Hypothalamus (tissue), 51 donors: ENCODE measurements at regions not wholly inside any gene's neighbourhood (a gene's known extent, or its start where the extent isn't known, plus 50 kb on each side); places are given as distances from the start of the nearest gene placed in this dataset.
"Not testable (repeated sequence)": the region's sequence is repeated elsewhere in the genome, so short reads cannot be mapped to it uniquely, and the experiment has no call there.

Experiments
- DNase-seq, 51 donors: peaks; one replicate each; lab custom pipeline; 2025; lab: John Stamatoyannopoulos, UW

GRCh38 chr15:30030345-30030744 lies 52.4 kb upstream of the GOLGA8J start:
- no peak for DNase-seq

GRCh38 chr15:30023798-30024295 lies 58.9 kb upstream of the GOLGA8J start:
- DNase-seq: peak in 1 of 51 donors; percentile 25

- DNase-seq: no peak
Observed at GRCh38 chr15:30010746-30011145, 72.0 kb upstream of the GOLGA8J start.

- DNase-seq: no peak
Observed at GRCh38 chr15:30008156-30008555, 74.6 kb upstream of the GOLGA8J start.

GRCh38 chr15:30001602-30002001 lies 81.2 kb upstream of the GOLGA8J start:
- DNase-seq: peak; percentile 14 to 97 (median 85)

- no peak for DNase-seq
Observed at GRCh38 chr15:29998033-29998432, 84.7 kb upstream of the GOLGA8J start.

- no peak for DNase-seq
Observed at GRCh38 chr15:29997499-29997898, 85.3 kb upstream of the GOLGA8J start.

- no peak for DNase-seq
Observed at GRCh38 chr15:29994284-29994683, 88.5 kb upstream of the GOLGA8J start.

GRCh38 chr15:29990954-29991353 lies 91.8 kb upstream of the GOLGA8J start:
- DNase-seq: no peak

GRCh38 chr15:29990035-29990434 lies 92.7 kb upstream of the GOLGA8J start:
- no peak for DNase-seq

- DNase-seq: peak in 4 of 51 donors; percentile 24 to 34 (median 28)
Observed at GRCh38 chr15:29988701-29989100, 94.1 kb upstream of the GOLGA8J start.

- DNase-seq: no peak
Observed at GRCh38 chr15:29986946-29987345, 95.8 kb upstream of the GOLGA8J start.

GRCh38 chr15:29978411-29979382 lies 104.1 kb upstream of the GOLGA8J start:
- DNase-seq: peak in 6 of 51 donors; percentile 21 to 69 (median 36)

- DNase-seq: not testable (repeated sequence)
Observed at GRCh38 chr15:29974056-29974455, 108.7 kb upstream of the GOLGA8J start.

GRCh38 chr15:29972051-29972450 lies 110.7 kb upstream of the GOLGA8J start:
- DNase-seq: no peak

GRCh38 chr15:29970402-29970695 lies 112.4 kb upstream of the GOLGA8J start:
- no peak for DNase-seq

- peak in 16 of 51 donors; percentile 15 to 75 (median 35) for DNase-seq
Observed at GRCh38 chr15:29969562-29970401, 113.0 kb upstream of the GOLGA8J start.

GRCh38 chr15:29968895-29969561 lies 113.7 kb upstream of the GOLGA8J start:
- DNase-seq: peak in 5 of 51 donors; percentile 50 to 75 (median 63)

GRCh38 chr15:29968099-29968894 lies 114.5 kb upstream of the GOLGA8J start:
- DNase-seq: peak in 27 of 51 donors; percentile 32 to 83 (median 58)

GRCh38 chr15:29962407-29962806 lies 120.3 kb upstream of the GOLGA8J start:
- no peak for DNase-seq
